Coronary artery (tissue), 2 donors: ENCODE measurements at regions not wholly inside any gene's neighbourhood (a gene's known extent, or its start where the extent isn't known, plus 50 kb on each side); places are given as distances from the start of the nearest gene placed in this dataset.

Source experiments
- DNase-seq: peaks from one replicate; pipeline ENCODE4 v3.0.0-alpha.2; 2017; ENCODE audit warnings: low spot score
- H3K27ac ChIP-seq, 2 donors: fragments of 200-600 bp; sonication (generic); one replicate each; pipeline ENCODE4 v1.5.1; 2016 to 2019
- H3K4me3 ChIP-seq: fragments of 200-600 bp; sonication (generic); 2 replicates; pipeline ENCODE4 v1.5.1; 2016; ENCODE audit warnings: mild to moderate bottlenecking, moderate library complexity
- CTCF ChIP-seq: fragments of 200-600 bp; sonication (generic); IDR thresholded peaks from one replicate; pipeline ENCODE4 v1.5.1; 2019; ENCODE audit warnings: antibody characterized with exemption

GRCh38 chr12:88985631-88986030, 366.7 kb downstream of the DUSP6 start:
- Histone ChIP-seq H3K4me3 (no peak overlapping the region), H3K27ac (no peak overlapping the region)
- DNase-seq, result no peak
- no peak for TF ChIP-seq CTCF

- no peak overlapping the region for H3K27ac ChIP-seq
- no peak for TF ChIP-seq CTCF
- DNase-seq, result no peak
- H3K4me3 ChIP-seq, result no peak overlapping the region
These were observed 367.3 kb downstream of the DUSP6 start for GRCh38 chr12:88985011-88985410.

- Histone ChIP-seq H3K27ac (no peak overlapping the region), H3K4me3 (no peak overlapping the region)
- no peak for TF ChIP-seq CTCF
- no peak for DNase-seq
These were observed 369.6 kb downstream of the DUSP6 start for GRCh38 chr12:88982694-88983093.

- no peak for TF ChIP-seq CTCF
- no peak overlapping the region for H3K27ac ChIP-seq
- DNase-seq, result no peak
- H3K4me3 ChIP-seq, result no peak overlapping the region
These were observed 375.2 kb downstream of the DUSP6 start for GRCh38 chr12:88977115-88977514.

- Histone ChIP-seq H3K4me3 (no peak overlapping the region), H3K27ac (no peak overlapping the region)
- no peak for TF ChIP-seq CTCF
- DNase-seq, result no peak
These were observed 378.3 kb downstream of the DUSP6 start for GRCh38 chr12:88973998-88974397.

- no peak for TF ChIP-seq CTCF
- Histone ChIP-seq H3K4me3 (no peak overlapping the region), H3K27ac (no peak overlapping the region)
- DNase-seq, result no peak
These were observed 381.6 kb downstream of the DUSP6 start for GRCh38 chr12:88970740-88971139.

GRCh38 chr12:88969127-88969526, 383.2 kb downstream of the DUSP6 start:
- DNase-seq, result no peak
- H3K4me3 ChIP-seq, result no peak overlapping the region
- no peak overlapping the region for H3K27ac ChIP-seq
- no peak for TF ChIP-seq CTCF
